ENCODE measurements at regions not wholly inside any gene's neighbourhood (a gene's known extent, or its start where the extent isn't known, plus 50 kb on each side); places are given as distances from the start of the nearest gene placed in this dataset.

DNA sequence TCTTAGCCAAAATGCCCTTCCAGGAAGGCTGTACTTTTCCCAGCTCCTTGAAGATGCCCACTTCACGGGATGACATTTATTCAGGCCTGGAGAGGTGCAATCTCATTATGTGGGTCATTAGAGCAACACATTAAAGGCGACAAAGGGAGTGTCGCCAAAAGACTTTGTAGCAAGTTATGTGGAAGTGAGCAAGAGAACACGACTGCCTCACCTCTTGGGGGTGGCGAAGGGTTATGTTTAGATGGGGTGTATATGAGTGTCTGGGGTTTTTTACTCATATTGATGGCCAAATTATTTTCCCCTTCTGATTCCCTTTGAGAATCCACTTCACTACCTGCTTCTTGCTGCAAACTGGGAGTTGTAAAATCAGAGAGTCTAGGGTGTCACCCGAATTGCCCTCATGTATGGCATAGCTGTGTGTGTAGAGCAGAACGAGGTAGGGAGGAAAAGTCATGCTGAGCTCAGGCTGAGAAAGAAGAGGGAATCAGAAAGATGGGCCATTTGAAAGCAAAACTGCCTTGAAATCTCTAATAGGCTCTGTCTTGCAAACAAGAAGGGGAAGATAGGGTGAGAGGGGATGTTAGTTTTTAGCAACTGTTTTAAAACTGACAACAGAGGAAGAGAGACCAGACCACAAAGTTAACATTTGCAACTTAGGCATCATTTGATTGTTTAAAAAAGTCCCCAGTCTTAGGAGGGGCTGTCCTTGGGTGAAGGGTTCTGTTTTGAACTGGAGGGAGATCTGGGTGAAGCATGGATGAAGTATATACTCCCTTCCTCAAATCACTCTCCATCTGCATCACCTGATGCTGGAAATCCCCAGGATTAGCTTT lies 97.1 kb upstream of the IL12B start (continued):
- no peak for TF ChIP-seq REST (IDR thresholded peaks at IDR 0.05; ENCODE audit: low read depth, low read length)
- peak; percentile 79; the same call in 1 of the 2 replicates for TF ChIP-seq RCOR1 (conservative IDR thresholded peaks at IDR 0.05; ENCODE audit: low read depth, low read length)
- TF ChIP-seq MLLT1 (IDR thresholded peaks at IDR 0.05) = no peak; the same call in 1 of the 2 replicates
- TF ChIP-seq IRF4 (IDR thresholded peaks at IDR 0.05; ENCODE audit: low read depth, low read length) = no peak
- TF ChIP-seq, protein P1, sequence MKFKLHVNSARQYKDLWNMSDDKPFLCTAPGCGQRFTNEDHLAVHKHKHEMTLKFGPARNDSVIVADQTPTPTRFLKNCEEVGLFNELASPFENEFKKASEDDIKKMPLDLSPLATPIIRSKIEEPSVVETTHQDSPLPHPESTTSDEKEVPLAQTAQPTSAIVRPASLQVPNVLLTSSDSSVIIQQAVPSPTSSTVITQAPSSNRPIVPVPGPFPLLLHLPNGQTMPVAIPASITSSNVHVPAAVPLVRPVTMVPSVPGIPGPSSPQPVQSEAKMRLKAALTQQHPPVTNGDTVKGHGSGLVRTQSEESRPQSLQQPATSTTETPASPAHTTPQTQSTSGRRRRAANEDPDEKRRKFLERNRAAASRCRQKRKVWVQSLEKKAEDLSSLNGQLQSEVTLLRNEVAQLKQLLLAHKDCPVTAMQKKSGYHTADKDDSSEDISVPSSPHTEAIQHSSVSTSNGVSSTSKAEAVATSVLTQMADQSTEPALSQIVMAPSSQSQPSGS (IDR thresholded peaks at IDR 0.05; ENCODE audit: low read length) = peak; percentile 87
- TF ChIP-seq ZNF24 (IDR thresholded peaks at IDR 0.05) = no peak
- no peak for TF ChIP-seq LARP7 (IDR thresholded peaks at IDR 0.05)
- 0 out of 2 replicates have a peak, but pooled peaks have one; percentile 69 for TF ChIP-seq MXI1 (IDR thresholded peaks at IDR 0.05; ENCODE audit: low read depth, low read length)
- no peak for TF ChIP-seq GABPA (IDR thresholded peaks at IDR 0.05; ENCODE audit: low read depth)
- no peak for TF ChIP-seq SMAD5 (IDR thresholded peaks at IDR 0.05; ENCODE audit: low read depth)
- TF ChIP-seq, protein P2, sequence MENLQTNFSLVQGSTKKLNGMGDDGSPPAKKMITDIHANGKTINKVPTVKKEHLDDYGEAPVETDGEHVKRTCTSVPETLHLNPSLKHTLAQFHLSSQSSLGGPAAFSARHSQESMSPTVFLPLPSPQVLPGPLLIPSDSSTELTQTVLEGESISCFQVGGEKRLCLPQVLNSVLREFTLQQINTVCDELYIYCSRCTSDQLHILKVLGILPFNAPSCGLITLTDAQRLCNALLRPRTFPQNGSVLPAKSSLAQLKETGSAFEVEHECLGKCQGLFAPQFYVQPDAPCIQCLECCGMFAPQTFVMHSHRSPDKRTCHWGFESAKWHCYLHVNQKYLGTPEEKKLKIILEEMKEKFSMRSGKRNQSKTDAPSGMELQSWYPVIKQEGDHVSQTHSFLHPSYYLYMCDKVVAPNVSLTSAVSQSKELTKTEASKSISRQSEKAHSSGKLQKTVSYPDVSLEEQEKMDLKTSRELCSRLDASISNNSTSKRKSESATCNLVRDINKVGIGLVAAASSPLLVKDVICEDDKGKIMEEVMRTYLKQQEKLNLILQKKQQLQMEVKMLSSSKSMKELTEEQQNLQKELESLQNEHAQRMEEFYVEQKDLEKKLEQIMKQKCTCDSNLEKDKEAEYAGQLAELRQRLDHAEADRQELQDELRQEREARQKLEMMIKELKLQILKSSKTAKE (IDR thresholded peaks at IDR 0.05; ENCODE audit: low read depth, poor library complexity, severe bottlenecking) = peak; percentile 54
- TF ChIP-seq, protein P3, sequence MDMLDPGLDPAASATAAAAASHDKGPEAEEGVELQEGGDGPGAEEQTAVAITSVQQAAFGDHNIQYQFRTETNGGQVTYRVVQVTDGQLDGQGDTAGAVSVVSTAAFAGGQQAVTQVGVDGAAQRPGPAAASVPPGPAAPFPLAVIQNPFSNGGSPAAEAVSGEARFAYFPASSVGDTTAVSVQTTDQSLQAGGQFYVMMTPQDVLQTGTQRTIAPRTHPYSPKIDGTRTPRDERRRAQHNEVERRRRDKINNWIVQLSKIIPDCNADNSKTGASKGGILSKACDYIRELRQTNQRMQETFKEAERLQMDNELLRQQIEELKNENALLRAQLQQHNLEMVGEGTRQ (IDR thresholded peaks at IDR 0.05; ENCODE audit: borderline replicate concordance, low read depth, low read length) = no peak; the same call in 1 of the 2 replicates
- TF ChIP-seq HDAC2 (IDR thresholded peaks at IDR 0.05) = no peak
- TF ChIP-seq CHD4 (IDR thresholded peaks at IDR 0.05) = no peak
- TF ChIP-seq SMARCA5 (IDR thresholded peaks at IDR 0.05) = no peak
- no peak for TF ChIP-seq BACH1 (IDR thresholded peaks at IDR 0.05; ENCODE audit: borderline replicate concordance)
- TF ChIP-seq, protein P4, sequence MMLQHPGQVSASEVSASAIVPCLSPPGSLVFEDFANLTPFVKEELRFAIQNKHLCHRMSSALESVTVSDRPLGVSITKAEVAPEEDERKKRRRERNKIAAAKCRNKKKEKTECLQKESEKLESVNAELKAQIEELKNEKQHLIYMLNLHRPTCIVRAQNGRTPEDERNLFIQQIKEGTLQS (IDR thresholded peaks at IDR 0.05; ENCODE audit: borderline replicate concordance, extremely low read depth, low read depth, low read length) = no peak
- TF ChIP-seq SREBF1 (IDR thresholded peaks at IDR 0.05; ENCODE audit: low read length) = no peak
- no peak for TF ChIP-seq DPF2 (IDR thresholded peaks at IDR 0.05)
- no peak for TF ChIP-seq NFYA (IDR thresholded peaks at IDR 0.05; ENCODE audit: borderline replicate concordance, low read depth, low read length)
- no peak for TF ChIP-seq HDGF (IDR thresholded peaks at IDR 0.05)
- TF ChIP-seq BRCA1 (IDR thresholded peaks at IDR 0.05; ENCODE audit: low read depth, low read length) = no peak

All from GM12878 (cell line).